Central memory CD8-positive, alpha-beta T cell (primary cell): ENCODE measurements at regions not wholly inside any gene's neighbourhood (a gene's known extent, or its start where the extent isn't known, plus 50 kb on each side); places are given as distances from the start of the nearest gene placed in this dataset.

Experiments
- ATAC-seq: fragments of 150-1000 bp; cut with Tn5 transposase; replicated peaks from 2 replicates; pipeline ENCODE4 v1.10.0; 2022; ENCODE audit warnings: mild to moderate bottlenecking, moderate FRiP score, moderate number of reproducible peaks; ENCODE audit not compliant: poor library complexity, severe bottlenecking; ENCODE audit errors: extremely low read depth
- DNase-seq, 2 donors: peaks; one replicate each; pipeline ENCODE4 v3.0.0; 2021; ENCODE audit warnings: low spot score in 2 of 2
- H3K27ac Mint-ChIP-seq: one replicate; pipeline ENCODE4 v1.8.0; 2022; ENCODE audit warnings: low read depth, mild to moderate bottlenecking, moderate library complexity, mixed read lengths
- H3K27me3 Mint-ChIP-seq: one replicate; pipeline ENCODE4 v1.8.0; 2022; ENCODE audit warnings: mixed read lengths
- H3K36me3 Mint-ChIP-seq: one replicate; pipeline ENCODE4 v1.8.0; 2022; ENCODE audit warnings: mild to moderate bottlenecking, moderate library complexity, mixed read lengths; ENCODE audit not compliant: insufficient read depth
- H3K4me1 Mint-ChIP-seq: one replicate; pipeline ENCODE4 v1.8.0; 2022; ENCODE audit warnings: mixed read lengths
- H3K4me3 Mint-ChIP-seq: one replicate; pipeline ENCODE4 v1.8.0; 2022; ENCODE audit warnings: mild to moderate bottlenecking, moderate library complexity, mixed read lengths
- H3K9me3 Mint-ChIP-seq: one replicate; pipeline ENCODE4 v1.8.0; 2022; ENCODE audit warnings: mixed read lengths

- ATAC-seq = no peak
- no peak for DNase-seq
- Mint-ChIP-seq H3K27me3 (no peaks in the 10 kb centered on the region), H3K9me3 (peaks cover 5% of the 10 kb centered on the region), H3K4me3 (no peak overlapping the region), H3K36me3 (no peaks in the 10 kb centered on the region), H3K4me1 (no peaks in the 10 kb centered on the region), H3K27ac (no peak overlapping the region)
Observed at GRCh38 chr18:30302181-30302580, 740.4 kb downstream of the DSC3 start.

GRCh38 chr18:30298769-30299168 lies 743.8 kb downstream of the DSC3 start:
- H3K27me3 Mint-ChIP-seq = no peaks in the 10 kb centered on the region
- no peak overlapping the region for H3K4me3 Mint-ChIP-seq
- H3K27ac Mint-ChIP-seq = no peak overlapping the region
- H3K9me3 Mint-ChIP-seq = no peaks in the 10 kb centered on the region
- DNase-seq (no peak), ATAC-seq (no peak)
- no peaks in the 10 kb centered on the region for H3K4me1 Mint-ChIP-seq
- H3K36me3 Mint-ChIP-seq = no peaks in the 10 kb centered on the region

- no peak for DNase-seq
- no peak overlapping the region for H3K4me3 Mint-ChIP-seq
- no peaks in the 10 kb centered on the region for H3K4me1 Mint-ChIP-seq
- H3K9me3 Mint-ChIP-seq = peaks cover 6% of the 10 kb centered on the region
- ATAC-seq = no peak
- no peaks in the 10 kb centered on the region for H3K36me3 Mint-ChIP-seq
- no peak overlapping the region for H3K27ac Mint-ChIP-seq
- no peaks in the 10 kb centered on the region for H3K27me3 Mint-ChIP-seq
Observed at GRCh38 chr18:30288662-30289414, 753.7 kb downstream of the DSC3 start.

- no peaks in the 10 kb centered on the region for H3K9me3 Mint-ChIP-seq
- DNase-seq = no peak
- H3K27me3 Mint-ChIP-seq = no peaks in the 10 kb centered on the region
- no peak overlapping the region for H3K27ac Mint-ChIP-seq
- ATAC-seq = no peak
- H3K4me3 Mint-ChIP-seq = no peak overlapping the region
- no peaks in the 10 kb centered on the region for H3K36me3 Mint-ChIP-seq
- no peaks in the 10 kb centered on the region for H3K4me1 Mint-ChIP-seq
Observed at GRCh38 chr18:30280861-30281470, 761.6 kb downstream of the DSC3 start.

- Mint-ChIP-seq H3K36me3 (no peaks in the 10 kb centered on the region), H3K9me3 (no peaks in the 10 kb centered on the region), H3K27ac (no peak overlapping the region), H3K4me1 (no peaks in the 10 kb centered on the region), H3K4me3 (no peak overlapping the region), H3K27me3 (no peaks in the 10 kb centered on the region)
- no peak for ATAC-seq
- DNase-seq = no peak
Observed at GRCh38 chr18:30280186-30280585, 762.4 kb downstream of the DSC3 start.

- H3K4me3 Mint-ChIP-seq = no peak overlapping the region
- H3K4me1 Mint-ChIP-seq = no peaks in the 10 kb centered on the region
- H3K9me3 Mint-ChIP-seq = peaks cover 9% of the 10 kb centered on the region
- H3K36me3 Mint-ChIP-seq = no peaks in the 10 kb centered on the region
- DNase-seq = no peak
- no peak for ATAC-seq
- no peaks in the 10 kb centered on the region for H3K27me3 Mint-ChIP-seq
- no peak overlapping the region for H3K27ac Mint-ChIP-seq
Observed at GRCh38 chr18:30277676-30278075, 764.9 kb downstream of the DSC3 start.

- Mint-ChIP-seq H3K4me3 (no peak overlapping the region), H3K27me3 (no peaks in the 10 kb centered on the region)
- no peak for ATAC-seq
Observed at GRCh38 chr18:30271716-30272115, 770.8 kb downstream of the DSC3 start.

GRCh38 chr18:30265190-30265589 lies 777.4 kb downstream of the DSC3 start:
- Mint-ChIP-seq H3K27ac (no peak overlapping the region), H3K9me3 (peaks cover 7% of the 10 kb centered on the region), H3K4me1 (no peaks in the 10 kb centered on the region), H3K4me3 (no peak overlapping the region), H3K27me3 (no peaks in the 10 kb centered on the region), H3K36me3 (no peaks in the 10 kb centered on the region)
- no peak for ATAC-seq
- no peak for DNase-seq

More at GRCh38 chr18:30271716-30272115, 770.8 kb downstream of the DSC3 start:
- Mint-ChIP-seq H3K27ac (no peak overlapping the region), H3K36me3 (no peaks in the 10 kb centered on the region), H3K9me3 (peaks cover 16% of the 10 kb centered on the region), H3K4me1 (no peaks in the 10 kb centered on the region)
- DNase-seq = no peak

GRCh38 chr18:30254331-30254730 lies 788.2 kb downstream of the DSC3 start:
- DNase-seq = no peak
- no peaks in the 10 kb centered on the region for H3K36me3 Mint-ChIP-seq
- H3K27ac Mint-ChIP-seq = no peak overlapping the region
- H3K27me3 Mint-ChIP-seq = no peaks in the 10 kb centered on the region
- peaks cover 17% of the 10 kb centered on the region for H3K9me3 Mint-ChIP-seq
- H3K4me3 Mint-ChIP-seq = no peak overlapping the region
- H3K4me1 Mint-ChIP-seq = no peaks in the 10 kb centered on the region
- ATAC-seq = no peak

- ATAC-seq (no peak), DNase-seq (no peak)
- no peak overlapping the region for H3K27ac Mint-ChIP-seq
- no peak overlapping the region for H3K4me3 Mint-ChIP-seq
- H3K4me1 Mint-ChIP-seq = no peaks in the 10 kb centered on the region
- no peaks in the 10 kb centered on the region for H3K27me3 Mint-ChIP-seq
- no peaks in the 10 kb centered on the region for H3K36me3 Mint-ChIP-seq
- peaks cover 17% of the 10 kb centered on the region for H3K9me3 Mint-ChIP-seq
Observed at GRCh38 chr18:30248056-30248455, 794.5 kb downstream of the DSC3 start.

- no peak overlapping the region for H3K27ac Mint-ChIP-seq
- H3K27me3 Mint-ChIP-seq = no peaks in the 10 kb centered on the region
- H3K9me3 Mint-ChIP-seq = peaks cover 15% of the 10 kb centered on the region
- no peak for ATAC-seq
- H3K4me3 Mint-ChIP-seq = no peak overlapping the region
- H3K4me1 Mint-ChIP-seq = no peaks in the 10 kb centered on the region
- H3K36me3 Mint-ChIP-seq = no peaks in the 10 kb centered on the region
- no peak for DNase-seq
Observed at GRCh38 chr18:30245766-30246455, 796.6 kb downstream of the DSC3 start.

- H3K27me3 Mint-ChIP-seq = no peaks in the 10 kb centered on the region
- DNase-seq (no peak), ATAC-seq (no peak)
- H3K4me1 Mint-ChIP-seq = no peaks in the 10 kb centered on the region
- H3K27ac Mint-ChIP-seq = no peak overlapping the region
- peaks cover 9% of the 10 kb centered on the region for H3K9me3 Mint-ChIP-seq
- no peak overlapping the region for H3K4me3 Mint-ChIP-seq
- no peaks in the 10 kb centered on the region for H3K36me3 Mint-ChIP-seq
Observed at GRCh38 chr18:30234755-30235154, 807.8 kb downstream of the DSC3 start.

- H3K27ac Mint-ChIP-seq = no peak overlapping the region
- DNase-seq (no peak), ATAC-seq (no peak)
- peaks cover 16% of the 10 kb centered on the region for H3K9me3 Mint-ChIP-seq
- no peak overlapping the region for H3K4me3 Mint-ChIP-seq
- no peaks in the 10 kb centered on the region for H3K4me1 Mint-ChIP-seq
- H3K27me3 Mint-ChIP-seq = no peaks in the 10 kb centered on the region
- no peaks in the 10 kb centered on the region for H3K36me3 Mint-ChIP-seq
Observed at GRCh38 chr18:30211112-30211511, 831.4 kb downstream of the DSC3 start.
